Adrenal gland (tissue), 9 donors: ENCODE measurements at regions not wholly inside any gene's neighbourhood (a gene's known extent, or its start where the extent isn't known, plus 50 kb on each side); places are given as distances from the start of the nearest gene placed in this dataset.

Experiments used
- DNase-seq, 7 donors: peaks; one replicate each; pipeline ENCODE4 v3.0.0-alpha.2; 2019 to 2020
- H3K27ac ChIP-seq, 5 donors: fragments of 200-600 bp; sonication (generic) in 4 of 5; 1 replicate in 3 of 5; 2 replicates in 2 of 5; pipeline versions ENCODE4 v1.5.1 to v1.8.0; 2016 to 2020; ENCODE audit warnings: mild to moderate bottlenecking in 1 of 5
- H3K27me3 ChIP-seq: fragments of 200-600 bp; 2 replicates; pipeline ENCODE4 v1.8.0; 2021
- H3K36me3 ChIP-seq, 2 donors: fragments of 200-600 bp; replicated peaks in 1 of 2; 1 replicate in 1 of 2; 2 replicates in 1 of 2; pipeline versions ENCODE4 v1.5.1 to v1.8.0; 2018 to 2022
- H3K4me1 ChIP-seq, 2 donors: fragments of 200-600 bp; replicated peaks in 1 of 2; 1 replicate in 1 of 2; 2 replicates in 1 of 2; pipeline versions ENCODE4 v1.5.1 to v1.8.0; 2018 to 2021
- H3K4me3 ChIP-seq, 4 donors: fragments of 200-600 bp; sonication (generic) in 3 of 4; one replicate each; pipeline ENCODE4 v1.5.1; 2016 to 2018
- H3K9me3 ChIP-seq, 3 donors: fragments of 200-600 bp; sonication (generic) in 1 of 3; replicated peaks in 1 of 3; 1 replicate in 2 of 3; 2 replicates in 1 of 3; pipeline versions ENCODE4 v1.5.1 to v1.8.0; 2016 to 2021
- CTCF ChIP-seq, 6 experiments: fragments of 450-650 bp in 4 of 6; fragments of 200-600 bp in 2 of 6; sonication (generic) in 1 of 6; IDR thresholded peaks; 1 replicate in 5 of 6; 2 replicates in 1 of 6; pipeline versions ENCODE4 v1.5.1 to v1.8.0; 2016 to 2021; ENCODE audit warnings: antibody characterized with exemption in 6 of 6, mild to moderate bottlenecking in 2 of 6, moderate library complexity in 1 of 6
- POLR2A ChIP-seq, 2 donors: fragments of 450-650 bp; IDR thresholded peaks; one replicate each; pipeline ENCODE4 v1.6.1; 2017; ENCODE audit warnings: antibody characterized with exemption in 2 of 2, mild to moderate bottlenecking in 2 of 2, moderate library complexity in 1 of 2
- WGBS, 4 donors: extraction: QIAGEN DNeasy Blood & Tissue Kit in 2 of 4; methylation state at CpG; one replicate each; pipeline versions ENCODE4 v1.1.5 to v1.1.7; 2013 to 2017; 5-methylcytosine and 5-hydroxymethylcytosine counted together
- intact Hi-C, 2 donors: fragments of 100-400 bp; cut with DNase I; formaldehyde crosslinking; loops; one replicate each; pipeline versions ENCODE4 v1.14.1 to v1.15.0; 2022 to 2023
- donor health status: healthy with polysubstance abuse.
- donor health status: Bipolar disorder and iron deficiency.
- donor health status: DM: yes; HTN: yes; CAD: no.
- donor health status: DM: no; HTN: no; CAD: no.
- donor health status: DM: no; HTN: no; CAD: no.

GRCh38 chr1:25030674-25031589, 100.9 kb upstream of the RUNX3 start:
- WGBS, 4 donors = 60 to 67% (median 65%) methylated on average over 6 of the region's 6 CpGs
- intact Hi-C loops = loop anchor here (5.0 to 10.0 kb wide), 3 partner anchors 96 to 186 kb away; partner anchors contain the start of gene RUNX3 (in 1 of the 2)
- no peak for DNase-seq
- Histone ChIP-seq H3K36me3 (no peaks in the 10 kb centered on the region), H3K9me3 (no peaks in the 10 kb centered on the region), H3K27me3 (no peaks in the 10 kb centered on the region), H3K27ac (no peak overlapping the region), H3K4me1 (no peaks in the 10 kb centered on the region), H3K4me3 (no peak overlapping the region)
- TF ChIP-seq CTCF (IDR thresholded peaks at IDR 0.05) (no peak), POLR2A (IDR thresholded peaks at IDR 0.05) (no peak)

DNA sequence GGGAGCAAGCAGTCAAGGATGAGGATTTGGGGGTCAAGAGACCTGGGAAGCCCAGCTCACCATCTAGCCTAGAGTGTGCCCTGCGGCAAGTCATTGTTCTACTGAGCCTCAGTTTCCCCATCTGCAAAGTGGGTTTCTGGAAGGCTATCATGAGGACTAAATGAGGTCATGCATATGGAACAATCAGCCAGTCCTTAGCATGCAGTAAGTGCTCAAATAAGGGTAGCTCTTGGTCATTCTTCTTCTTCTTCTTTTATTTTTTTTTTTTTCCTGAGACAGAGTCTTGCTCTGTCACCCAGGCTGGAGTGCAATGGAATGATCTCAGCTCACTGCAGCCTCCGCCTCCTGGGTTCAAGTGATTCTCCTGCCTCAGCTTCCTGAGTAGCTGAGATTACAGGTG, 99.9 kb upstream of the RUNX3 start:
- TF ChIP-seq POLR2A (IDR thresholded peaks at IDR 0.05) (no peak), CTCF (IDR thresholded peaks at IDR 0.05) (no peak)
- H3K4me1 ChIP-seq = no peaks in the 10 kb centered on the region
- H3K36me3 ChIP-seq = no peaks in the 10 kb centered on the region
- H3K27ac ChIP-seq = no peak overlapping the region
- DNase-seq = no peak
- intact Hi-C loops = loop anchor here (5.0 to 10.0 kb wide), 3 partner anchors 95 to 185 kb away; partner anchors contain the start of gene RUNX3 (in 1 of the 2)
- H3K9me3 ChIP-seq = no peaks in the 10 kb centered on the region
- H3K4me3 ChIP-seq = no peak overlapping the region
- 81 to 96% (median 84%) methylated on average over 2 of the region's 2 CpGs for WGBS, 4 donors
- H3K27me3 ChIP-seq = no peaks in the 10 kb centered on the region

DNA sequence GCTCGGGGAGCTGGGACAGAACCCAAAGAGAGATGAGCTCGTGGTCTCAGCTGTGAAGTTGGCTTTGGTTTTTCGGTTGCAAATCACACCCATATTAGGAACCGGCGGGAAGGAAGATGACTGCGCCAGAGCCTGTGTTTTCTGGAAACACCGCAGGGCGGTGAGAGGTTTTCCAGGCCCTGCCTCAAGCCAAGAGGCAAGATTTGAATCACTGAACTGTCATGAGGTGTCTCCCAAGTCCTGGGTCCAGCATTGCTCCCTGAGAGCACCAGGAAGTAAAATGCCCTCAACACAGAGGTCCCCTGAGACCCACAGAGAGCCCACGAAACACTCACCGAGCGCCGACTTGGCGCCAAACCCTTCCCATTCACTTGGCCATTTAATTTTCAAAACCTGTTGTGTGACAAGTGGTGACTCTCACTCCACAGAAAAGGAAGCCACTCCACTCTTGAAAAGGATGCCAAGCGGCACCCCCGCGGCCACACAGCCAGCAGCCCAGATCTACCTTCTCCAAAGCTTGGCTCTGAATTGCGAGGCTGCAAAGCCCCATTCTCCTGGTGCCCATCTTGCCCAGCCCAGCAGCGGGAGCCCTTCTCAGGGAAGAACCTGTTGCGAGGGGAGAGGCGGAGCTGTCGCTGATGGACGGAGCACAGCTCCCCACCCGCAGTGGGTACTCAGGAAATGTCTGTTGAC, 99.0 kb upstream of the RUNX3 start:
- Histone ChIP-seq H3K27me3 (no peaks in the 10 kb centered on the region), H3K4me1 (no peaks in the 10 kb centered on the region), H3K4me3 (no peak overlapping the region), H3K27ac (no peak overlapping the region), H3K36me3 (no peaks in the 10 kb centered on the region), H3K9me3 (no peaks in the 10 kb centered on the region)
- DNase-seq = no peak
- WGBS, 4 donors = 71 to 81% (median 76%) methylated on average over 22 to 23 of the region's 23 CpGs
- intact Hi-C loops = no loop called here
- TF ChIP-seq POLR2A (IDR thresholded peaks at IDR 0.05) = no peak
- no peak for TF ChIP-seq CTCF (IDR thresholded peaks at IDR 0.05)

DNA sequence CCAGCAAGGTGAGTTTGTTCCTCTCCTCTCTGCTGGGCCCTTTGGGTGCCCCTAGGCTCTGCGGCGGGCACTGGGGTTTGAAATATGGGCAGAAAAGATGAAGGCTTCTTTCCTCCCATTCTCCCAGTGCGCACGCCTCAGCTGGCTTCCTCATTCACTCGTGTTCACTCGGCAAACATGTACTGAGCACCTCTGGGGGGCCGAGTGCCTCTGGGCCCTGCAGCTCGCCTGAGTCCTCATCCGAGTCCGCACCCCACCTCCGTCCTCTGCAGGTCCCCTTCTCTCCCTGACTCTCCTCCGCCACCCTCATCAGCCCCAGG, 98.5 kb upstream of the RUNX3 start:
- Histone ChIP-seq H3K4me1 (no peaks in the 10 kb centered on the region), H3K36me3 (no peaks in the 10 kb centered on the region), H3K27ac (no peak overlapping the region), H3K9me3 (no peaks in the 10 kb centered on the region), H3K4me3 (no peak overlapping the region), H3K27me3 (no peaks in the 10 kb centered on the region)
- WGBS, 4 donors = 77 to 83% (median 81%) methylated on average over 12 of the region's 12 CpGs
- intact Hi-C loops = no loop called here
- TF ChIP-seq CTCF (IDR thresholded peaks at IDR 0.05) (no peak), POLR2A (IDR thresholded peaks at IDR 0.05) (no peak)
- no peak for DNase-seq
